KOPT-K1 (cell line): ENCODE measurements at regions not wholly inside any gene's neighbourhood (a gene's known extent, or its start where the extent isn't known, plus 50 kb on each side); places are given as distances from the start of the nearest gene placed in this dataset.
"Not testable (repeated sequence)": the region's sequence is repeated elsewhere in the genome, so short reads cannot be mapped to it uniquely, and the experiment has no call there.

Source experiments
- H3K27ac ChIP-seq: fragments of 200-600 bp; sonication (generic); 2 replicates; pipeline ENCODE4 v1.5.1; 2016; ENCODE audit warnings: antibody characterized with exemption, mild to moderate bottlenecking, low read depth, low read length; ENCODE audit not compliant: poor library complexity, severe bottlenecking
- H3K36me3 ChIP-seq: fragments of 200-600 bp; sonication (generic); 2 replicates; pipeline ENCODE4 v1.5.1; 2017; ENCODE audit warnings: antibody characterized with exemption, mild to moderate bottlenecking, low read length, moderate library complexity; ENCODE audit not compliant: insufficient read depth
- H3K9me3 ChIP-seq: fragments of 200-600 bp; sonication (generic); 2 replicates; pipeline ENCODE4 v1.5.1; 2017; ENCODE audit warnings: antibody characterized with exemption, low read length, mild to moderate bottlenecking; ENCODE audit not compliant: insufficient read depth, poor library complexity, severe bottlenecking

DNA sequence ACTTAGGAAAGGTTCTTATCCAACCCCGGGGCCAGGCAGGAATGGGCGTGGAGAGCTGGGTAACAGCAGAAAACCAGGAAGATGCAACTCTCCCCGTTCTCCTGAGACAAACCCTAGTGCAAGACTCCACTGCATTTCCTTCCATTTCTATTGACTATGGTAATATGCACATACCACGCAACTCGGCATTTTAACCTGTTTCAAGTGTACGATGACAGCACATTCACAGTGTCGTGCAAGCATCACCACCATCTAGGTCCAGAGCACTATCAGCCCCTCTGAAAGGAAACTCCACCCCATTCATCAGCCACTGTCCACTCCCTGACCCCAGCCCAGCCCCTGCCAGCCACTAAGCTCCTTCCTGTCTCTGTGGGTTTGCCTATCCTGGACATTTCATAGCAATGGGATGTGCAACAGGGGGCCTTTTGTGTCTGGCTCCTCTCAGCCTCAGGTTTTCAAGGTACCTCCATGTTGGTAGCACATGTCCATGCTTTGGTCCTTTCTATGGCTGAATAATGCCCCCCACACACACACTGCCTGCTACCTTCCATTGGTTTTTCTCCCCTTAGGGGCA, 441.9 kb downstream of the SOX9 start:
- H3K27ac ChIP-seq, result no peak overlapping the region
- H3K9me3 ChIP-seq, result no peaks in the 10 kb centered on the region
- H3K36me3 ChIP-seq, result no peaks in the 10 kb centered on the region

DNA sequence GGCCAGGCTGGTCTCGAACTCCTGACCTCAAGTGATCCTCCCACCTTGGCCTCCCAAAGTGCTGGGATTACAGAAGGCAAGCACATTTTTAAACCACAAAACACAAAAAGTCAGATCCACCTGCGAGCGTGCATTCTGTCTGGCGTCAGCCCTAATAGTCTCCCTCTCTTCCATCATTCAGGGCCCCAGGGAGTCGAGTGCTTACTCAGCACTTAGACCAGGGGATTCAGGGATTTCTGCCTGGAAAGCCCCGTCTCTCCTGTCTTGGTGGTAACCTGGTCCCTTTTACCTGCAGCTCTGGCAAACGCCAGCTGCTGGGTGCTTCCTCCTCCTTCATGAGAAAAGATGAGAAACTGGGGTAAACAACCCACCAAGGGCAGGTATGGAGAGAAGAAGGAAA, 443.1 kb downstream of the SOX9 start:
- H3K9me3 ChIP-seq, result no peaks in the 10 kb centered on the region
- H3K27ac ChIP-seq, result no peak overlapping the region
- H3K36me3 ChIP-seq, result no peaks in the 10 kb centered on the region

DNA sequence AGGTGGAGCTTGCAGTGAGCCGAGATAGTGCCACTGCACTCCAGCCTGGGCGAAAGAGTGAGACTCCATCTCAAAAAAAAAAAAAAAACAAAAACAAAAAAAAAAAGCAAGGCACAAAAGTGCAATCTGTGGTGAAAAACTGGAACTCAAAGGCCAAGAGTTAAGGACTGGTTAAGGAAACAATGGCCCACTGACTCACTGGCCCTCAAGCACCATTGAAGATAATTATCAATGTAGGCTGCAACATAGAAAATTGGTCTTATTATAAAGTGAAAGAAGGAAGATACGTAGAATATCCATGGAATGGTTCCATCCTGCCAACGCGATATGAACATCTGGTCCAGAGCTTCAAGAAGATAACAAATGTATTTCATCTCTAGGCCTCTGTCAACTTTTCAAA, 444.2 kb downstream of the SOX9 start:
- Histone ChIP-seq H3K36me3 (no peaks in the 10 kb centered on the region), H3K27ac (no peak overlapping the region)

GRCh38 chr17:72565758-72566157, 444.9 kb downstream of the SOX9 start:
- H3K27ac ChIP-seq, result no peak overlapping the region
- no peaks in the 10 kb centered on the region for H3K9me3 ChIP-seq
- H3K36me3 ChIP-seq, result no peaks in the 10 kb centered on the region

More for the DNA sequence above, 444.2 kb downstream of the SOX9 start:
- no peaks in the 10 kb centered on the region for H3K9me3 ChIP-seq

DNA sequence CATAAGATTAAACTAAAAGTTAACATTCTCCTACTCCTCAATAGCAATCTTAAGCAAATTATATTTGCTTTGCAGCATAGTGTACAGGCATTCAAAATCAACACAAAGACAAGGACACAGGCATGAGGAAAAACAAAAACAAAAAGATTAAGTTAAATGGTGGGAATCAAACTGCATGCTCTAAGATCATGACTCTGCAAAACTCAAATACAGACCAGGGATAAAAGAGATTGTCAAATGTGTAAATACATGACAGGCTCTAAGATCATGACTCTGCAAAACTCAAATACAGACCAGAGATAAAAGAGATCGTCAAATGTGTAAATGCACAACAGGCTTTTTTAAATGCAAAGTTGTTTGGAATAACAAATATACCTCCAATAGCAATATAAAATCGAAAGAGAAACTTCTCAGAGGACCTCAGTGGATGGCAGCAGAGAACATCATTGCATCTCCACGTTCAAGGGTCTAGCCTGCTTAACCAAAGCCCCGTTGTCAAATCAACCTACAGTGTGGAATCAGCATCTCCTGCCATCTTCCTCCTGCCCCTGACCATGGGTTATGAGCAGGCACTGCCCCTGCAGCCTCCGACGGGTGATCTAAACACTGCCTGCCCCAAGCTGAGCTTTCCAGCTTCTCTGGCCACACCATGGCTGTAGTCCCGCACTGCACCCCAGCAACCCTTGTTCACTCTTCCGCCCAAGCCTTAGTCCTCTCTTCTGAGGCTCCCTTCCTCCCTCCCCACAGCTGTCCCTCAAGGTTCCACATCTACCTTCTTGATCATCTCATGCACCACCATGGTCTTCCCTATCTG, 446.1 kb downstream of the SOX9 start:
- peak overlapping the region; percentile 5 for H3K27ac ChIP-seq
- H3K9me3 ChIP-seq, result no peaks in the 10 kb centered on the region
- no peaks in the 10 kb centered on the region for H3K36me3 ChIP-seq

DNA sequence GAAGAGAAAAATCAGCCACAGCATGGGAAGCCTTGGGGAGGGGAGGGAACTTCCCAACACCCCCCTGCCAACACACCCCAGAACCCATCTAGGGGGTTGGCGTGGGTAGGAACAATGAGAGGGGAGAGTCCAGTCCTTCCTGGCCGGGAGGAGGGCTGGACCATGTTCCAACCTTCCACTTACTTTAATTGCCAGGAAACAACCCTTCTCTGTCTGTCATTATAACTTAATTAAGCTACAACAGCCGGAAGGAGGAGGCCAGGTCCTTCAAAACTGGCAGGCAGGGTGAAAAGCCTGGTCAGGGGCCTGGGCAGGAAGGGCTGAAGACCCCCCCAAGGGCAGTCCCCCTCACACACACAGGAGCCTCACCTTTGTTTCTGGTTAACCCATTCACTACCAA, 447.0 kb downstream of the SOX9 start:
- Histone ChIP-seq H3K27ac (no peak overlapping the region), H3K9me3 (no peaks in the 10 kb centered on the region), H3K36me3 (no peaks in the 10 kb centered on the region)

- no peak overlapping the region for H3K27ac ChIP-seq
- no peaks in the 10 kb centered on the region for H3K36me3 ChIP-seq
- no peaks in the 10 kb centered on the region for H3K9me3 ChIP-seq
Observed at GRCh38 chr17:72569148-72569946, 448.5 kb downstream of the SOX9 start.

GRCh38 chr17:72571813-72572396, 451.1 kb downstream of the SOX9 start:
- H3K9me3 ChIP-seq, result no peaks in the 10 kb centered on the region
- H3K27ac ChIP-seq, result no peak overlapping the region
- H3K36me3 ChIP-seq, result no peaks in the 10 kb centered on the region

DNA sequence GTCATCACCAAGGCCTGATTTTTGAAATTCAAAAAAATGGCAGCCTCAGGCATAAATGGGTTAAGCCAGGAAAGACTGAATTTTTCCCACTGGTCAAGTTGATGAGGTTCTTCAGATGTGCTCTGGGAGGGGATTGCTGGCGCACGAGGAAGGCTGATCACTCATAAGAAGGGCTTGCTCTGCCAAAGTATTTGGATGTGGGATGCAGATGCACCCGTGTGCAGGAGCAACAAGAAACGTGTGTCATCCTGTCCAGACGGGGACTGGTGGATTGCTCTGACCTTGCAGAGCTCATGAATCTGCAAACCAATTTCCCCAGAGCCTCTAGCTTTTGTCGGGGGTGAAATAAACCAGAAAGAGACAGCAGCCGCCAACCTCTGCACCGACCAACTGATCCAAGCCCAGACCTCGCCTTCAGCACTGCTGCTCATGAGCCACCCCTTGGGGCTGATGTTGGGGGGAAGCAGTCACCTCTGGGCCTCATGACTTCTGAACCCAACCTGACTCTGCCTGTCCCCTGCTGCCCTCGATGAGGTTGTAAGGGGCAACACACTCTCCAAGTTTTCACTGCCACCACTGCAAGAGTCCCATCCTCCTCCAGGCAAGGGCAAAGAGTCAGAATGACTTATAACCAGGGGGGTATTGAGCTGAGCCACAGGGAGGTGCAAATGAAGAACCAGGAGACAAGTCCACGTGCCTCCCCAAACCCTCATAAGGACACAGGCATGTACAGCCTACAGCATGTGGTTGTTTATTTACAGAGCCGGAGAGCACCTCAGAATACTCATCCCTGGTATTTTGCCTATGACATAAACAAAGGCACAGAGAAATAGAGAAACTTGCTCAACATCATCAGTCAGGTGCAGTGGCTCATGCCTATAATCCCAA, 452.0 kb downstream of the SOX9 start:
- no peaks in the 10 kb centered on the region for H3K36me3 ChIP-seq
- no peaks in the 10 kb centered on the region for H3K9me3 ChIP-seq
- H3K27ac ChIP-seq, result no peak overlapping the region

- not testable (repeated sequence) for H3K36me3 ChIP-seq, H3K9me3 ChIP-seq, H3K27ac ChIP-seq
Observed at GRCh38 chr17:72573492-72573801, 452.6 kb downstream of the SOX9 start.

- Histone ChIP-seq H3K36me3 (no peaks in the 10 kb centered on the region), H3K27ac (no peak overlapping the region), H3K9me3 (no peaks in the 10 kb centered on the region)
Observed at GRCh38 chr17:72574675-72575510, 454.1 kb downstream of the SOX9 start.

DNA sequence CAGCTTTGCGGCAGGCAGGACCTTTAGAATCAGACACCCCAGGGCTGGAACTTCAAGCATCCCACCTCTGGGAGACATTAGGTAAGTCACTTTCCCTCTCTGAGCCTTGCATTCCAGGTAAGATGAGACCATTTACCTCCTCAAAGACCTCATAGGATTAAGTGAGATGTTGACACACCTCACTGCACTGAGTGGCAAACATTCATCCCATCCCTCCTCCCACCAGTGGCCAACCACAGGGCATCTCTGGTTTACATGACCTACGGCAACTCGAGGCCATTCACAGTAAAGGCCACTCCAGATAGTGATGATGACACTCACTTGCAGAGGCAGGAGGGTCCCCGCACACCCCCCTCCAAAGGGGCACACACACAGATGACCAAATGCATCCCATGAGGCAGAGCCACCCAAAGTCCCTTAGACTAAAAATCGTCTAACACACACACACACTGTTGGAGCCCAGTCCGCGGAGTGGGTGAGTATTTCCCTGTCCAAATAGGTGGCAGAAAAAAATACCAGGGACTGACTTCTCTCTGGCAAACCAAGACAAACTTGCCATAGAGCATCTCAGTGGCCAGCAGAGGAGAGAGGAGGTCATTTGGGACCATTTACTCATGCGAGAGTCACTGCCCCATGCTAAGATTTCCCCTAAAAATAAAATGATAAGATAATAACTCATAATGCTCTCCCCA, 454.9 kb downstream of the SOX9 start:
- Histone ChIP-seq H3K27ac (no peak overlapping the region), H3K36me3 (no peaks in the 10 kb centered on the region), H3K9me3 (no peaks in the 10 kb centered on the region)

DNA sequence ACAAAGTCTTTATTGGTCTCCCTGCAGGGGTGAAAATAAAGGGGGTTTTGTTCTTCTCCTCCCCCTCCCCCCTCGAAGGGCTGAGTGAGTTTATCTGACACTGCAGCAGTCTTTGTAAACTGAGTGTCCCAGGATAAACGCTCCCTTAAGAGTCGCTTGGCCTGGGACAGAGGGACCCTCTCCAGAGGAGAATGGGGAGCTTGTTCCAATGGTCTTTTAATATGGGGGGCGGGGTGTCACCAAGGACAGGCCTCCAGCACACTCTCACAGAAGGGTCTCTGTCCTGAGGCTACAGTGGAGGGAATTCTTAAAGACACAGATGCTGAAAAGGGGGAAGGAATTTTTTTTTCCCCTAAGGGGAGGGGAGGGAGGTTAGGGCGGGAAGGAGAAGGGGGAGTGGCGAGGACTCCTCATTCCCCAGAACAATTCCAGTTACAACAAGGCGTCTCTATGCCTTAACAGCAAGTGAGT, 455.5 kb downstream of the SOX9 start:
- H3K36me3 ChIP-seq, result no peaks in the 10 kb centered on the region
- H3K27ac ChIP-seq, result no peak overlapping the region
- no peaks in the 10 kb centered on the region for H3K9me3 ChIP-seq
